GM12874 (cell line): ENCODE measurements at regions not wholly inside any gene's neighbourhood (a gene's known extent, or its start where the extent isn't known, plus 50 kb on each side); places are given as distances from the start of the nearest gene placed in this dataset.

Source experiments
- CTCF ChIP-seq: IDR thresholded peaks from 2 replicates; pipeline ENCODE4 v1.5.1; 2011; ENCODE audit warnings: low read depth, mild to moderate bottlenecking, control low read depth, low read length, moderate library complexity; ENCODE audit not compliant: insufficient read depth

- TF ChIP-seq CTCF, result no peak
Measured at GRCh38 chr2:122163617-122164016, 408.2 kb downstream of the TSN start.

- no peak for TF ChIP-seq CTCF
Measured at GRCh38 chr2:122164964-122165363, 409.5 kb downstream of the TSN start.

GRCh38 chr2:122166820-122167219, 411.4 kb downstream of the TSN start:
- TF ChIP-seq CTCF, result no peak

GRCh38 chr2:122167515-122167914, 412.1 kb downstream of the TSN start:
- no peak for TF ChIP-seq CTCF

- TF ChIP-seq CTCF, result no peak
Measured at GRCh38 chr2:122168799-122169198, 413.3 kb downstream of the TSN start.

- no peak for TF ChIP-seq CTCF
Measured at GRCh38 chr2:122172812-122173211, 417.4 kb downstream of the TSN start.

GRCh38 chr2:122174061-122174460, 418.6 kb downstream of the TSN start:
- no peak for TF ChIP-seq CTCF
